HepG2 (cell line): ENCODE measurements at regions not wholly inside any gene's neighbourhood (a gene's known extent, or its start where the extent isn't known, plus 50 kb on each side); places are given as distances from the start of the nearest gene placed in this dataset.

Experiments
- CREM ChIP-seq, 2 experiments: sonication (generic) in 1 of 2; formaldehyde crosslinking in 1 of 2; IDR thresholded peaks; 2 replicates each; pipeline versions ENCODE4 v1.4.0 to v1.6.1; 2016 to 2020; ENCODE audit warnings: antibody characterized with exemption in 1 of 2, mild to moderate bottlenecking in 1 of 2, missing genetic modification reagents in 1 of 2
- ETV5 ChIP-seq: IDR thresholded peaks from 2 replicates; pipeline ENCODE4 v1.6.1; 2018; ENCODE audit warnings: missing biosample characterization, missing genetic modification reagents, inconsistent platforms, borderline replicate concordance
- FOXA1 ChIP-seq, 2 experiments: fragments of 450-650 bp in 1 of 2; sonication (generic) in 1 of 2; formaldehyde crosslinking in 1 of 2; IDR thresholded peaks; 2 replicates each; pipeline versions ENCODE4 v1.4.0 to v1.6.1; 2016 to 2020; ENCODE audit warnings: missing genetic modification reagents in 1 of 2
- FOXO1 ChIP-seq: sonication (generic); formaldehyde crosslinking; IDR thresholded peaks from 2 replicates; pipeline ENCODE4 v1.4.0; 2020; ENCODE audit warnings: missing genetic modification reagents
- GATA4 ChIP-seq: sonication (generic); IDR thresholded peaks from 2 replicates; pipeline ENCODE4 v1.6.1; 2016; ENCODE audit warnings: antibody characterized with exemption, low read depth, borderline replicate concordance
- MED1 ChIP-seq: sonication (generic); formaldehyde crosslinking; IDR thresholded peaks from 2 replicates; pipeline ENCODE4 v1.4.0; 2020; ENCODE audit warnings: missing genetic modification reagents
- NCOA2 ChIP-seq: sonication (generic); formaldehyde crosslinking; IDR thresholded peaks from 2 replicates; pipeline ENCODE4 v1.8.0; 2022; ENCODE audit warnings: inconsistent platforms
- RCOR2 ChIP-seq: IDR thresholded peaks from 2 replicates; pipeline ENCODE4 v1.6.1; 2016; ENCODE audit warnings: missing biosample characterization, missing genetic modification reagents
- SOX13 ChIP-seq, 3 experiments: fragments of 450-650 bp in 1 of 3; sonication (generic) in 1 of 3; formaldehyde crosslinking in 1 of 3; IDR thresholded peaks in 2 of 3; conservative IDR thresholded peaks in 1 of 3; 2 replicates each; pipeline versions ENCODE4 v1.5.0 to v1.6.1; 2016 to 2020; ENCODE audit warnings: antibody characterized with exemption in 1 of 3, mild to moderate bottlenecking in 1 of 3, missing compliant biosample characterization in 1 of 3, missing genetic modification reagents in 1 of 3, moderate library complexity in 1 of 3
- SOX6 ChIP-seq, 2 experiments: fragments of 450-650 bp in 1 of 2; sonication (generic) in 1 of 2; formaldehyde crosslinking in 1 of 2; IDR thresholded peaks; 2 replicates each; pipeline versions ENCODE4 v1.4.0 to v1.6.1; 2017 to 2020; ENCODE audit warnings: antibody characterized with exemption in 1 of 2, mild to moderate bottlenecking in 1 of 2, missing genetic modification reagents in 1 of 2
- TCF7 ChIP-seq: sonication (generic); IDR thresholded peaks from 2 replicates; pipeline ENCODE4 v1.6.1; 2016; ENCODE audit warnings: antibody characterized with exemption, low read depth
- TEAD3 ChIP-seq: optimal IDR thresholded peaks from 2 replicates; pipeline ENCODE3; 2016; ENCODE audit warnings: borderline replicate concordance
- ZBTB2 ChIP-seq: sonication (generic); formaldehyde crosslinking; IDR thresholded peaks from 2 replicates; pipeline ENCODE4 v1.8.0; 2022; ENCODE audit warnings: low read depth, missing genetic modification reagents
- ZBTB33 ChIP-seq: sonication (generic); formaldehyde crosslinking; IDR thresholded peaks from 2 replicates; pipeline ENCODE4 v1.4.0; 2020; ENCODE audit warnings: missing genetic modification reagents

- TF ChIP-seq FOXA1 (IDR thresholded peaks at IDR 0.05): no peak
- peak; percentile 59; the same call in 1 of the 2 replicates for TF ChIP-seq FOXA1 (CRISPR knock-in tag; IDR thresholded peaks at IDR 0.05)
- 0 out of 2 replicates have a peak, but pooled peaks have one; percentile 32 for TF ChIP-seq RCOR2 (CRISPR knock-in tag)
- peak; percentile 40; the same call in 1 of the 2 replicates for TF ChIP-seq FOXO1 (CRISPR knock-in tag)
- TF ChIP-seq NCOA2 (CRISPR knock-in tag): peak; percentile 51; the same call in 1 of the 2 replicates
- no peak for TF ChIP-seq ZBTB2 (CRISPR knock-in tag)
- peak; percentile 96 for TF ChIP-seq TEAD3 (CRISPR knock-in tag)
- TF ChIP-seq ETV5 (CRISPR knock-in tag): peak; percentile 79; the same call in 1 of the 2 replicates
- TF ChIP-seq TCF7: peak; percentile 82
- TF ChIP-seq SOX6 (IDR thresholded peaks at IDR 0.05): no peak
- TF ChIP-seq SOX6 (CRISPR knock-in tag; IDR thresholded peaks at IDR 0.05): peak; percentile 83
- peak; percentile 80 for TF ChIP-seq ZBTB33
- TF ChIP-seq MED1 (CRISPR knock-in tag): peak; percentile 42; the same call in 1 of the 2 replicates
- peak; percentile 40; the same call in 1 of the 2 replicates for TF ChIP-seq GATA4
- TF ChIP-seq CREM (IDR thresholded peaks at IDR 0.05): peak; percentile 34
- TF ChIP-seq CREM (CRISPR knock-in tag; IDR thresholded peaks at IDR 0.05): no peak
- TF ChIP-seq SOX13 (IDR thresholded peaks at IDR 0.05): no peak
- TF ChIP-seq SOX13 (CRISPR knock-in tag; conservative IDR thresholded peaks at IDR 0.05 in 1 of 2, IDR thresholded peaks at IDR 0.05 in 1 of 2): peak in 1 of 2 experiments; percentile 72; a peak in 2 of 4 replicates
These were observed 78.7 kb downstream of the RRM2 start (continued) for GRCh38 chr2:10201201-10201600.
